Esophagus muscularis mucosa (tissue), 4 donors: ENCODE measurements at regions not wholly inside any gene's neighbourhood (a gene's known extent, or its start where the extent isn't known, plus 50 kb on each side); places are given as distances from the start of the nearest gene placed in this dataset.
"Not testable (repeated sequence)": the region's sequence is repeated elsewhere in the genome, so short reads cannot be mapped to it uniquely, and the experiment has no call there.

Source experiments
- DNase-seq: peaks from one replicate; pipeline ENCODE4 v3.0.0-alpha.2; 2017; ENCODE audit errors: extremely low spot score
- H3K27ac ChIP-seq, 4 donors: fragments of 200-600 bp; sonication (generic); replicated peaks in 1 of 4; 1 replicate in 3 of 4; 2 replicates in 1 of 4; pipeline ENCODE4 v1.5.1; 2016 to 2019; ENCODE audit warnings: mild to moderate bottlenecking in 1 of 4
- H3K27me3 ChIP-seq, 4 donors: fragments of 200-600 bp; sonication (generic); one replicate each; pipeline versions ENCODE4 v1.5.1 to v1.6.0; 2016 to 2019
- H3K36me3 ChIP-seq, 4 donors: fragments of 200-600 bp; sonication (generic); one replicate each; pipeline ENCODE4 v1.5.1; 2016 to 2019
- H3K4me1 ChIP-seq, 4 donors: fragments of 200-600 bp; sonication (generic); one replicate each; pipeline ENCODE4 v1.5.1; 2016 to 2019
- H3K4me3 ChIP-seq, 4 donors: fragments of 200-600 bp; sonication (generic); 1 replicate in 2 of 4; 2 replicates in 2 of 4; pipeline ENCODE4 v1.5.1; 2016 to 2019; ENCODE audit warnings: mild to moderate bottlenecking in 4 of 4, moderate library complexity in 1 of 4
- H3K9me3 ChIP-seq, 4 donors: fragments of 200-600 bp; sonication (generic); 1 replicate in 3 of 4; 2 replicates in 1 of 4; pipeline ENCODE4 v1.5.1; 2016 to 2019
- CTCF ChIP-seq, 3 experiments: fragments of 200-600 bp in 2 of 3; fragments of 450-650 bp in 1 of 3; sonication (generic) in 2 of 3; IDR thresholded peaks; one replicate each; pipeline ENCODE4 v1.5.1; 2017 to 2019; ENCODE audit warnings: antibody characterized with exemption in 3 of 3, mild to moderate bottlenecking in 2 of 3, moderate library complexity in 1 of 3
- EP300 ChIP-seq: sonication (generic); formaldehyde crosslinking; IDR thresholded peaks from one replicate; pipeline ENCODE4 v1.6.1; 2017; ENCODE audit warnings: antibody characterized with exemption
- POLR2A ChIP-seq: fragments of 450-650 bp; IDR thresholded peaks from one replicate; pipeline ENCODE4 v1.6.1; 2017; ENCODE audit warnings: antibody characterized with exemption, moderate library complexity, mild to moderate bottlenecking, low read depth
- POLR2AphosphoS5 ChIP-seq, 2 donors: sonication (generic); formaldehyde crosslinking; IDR thresholded peaks; one replicate each; pipeline ENCODE4 v1.6.1; 2017; ENCODE audit warnings: antibody characterized with exemption in 2 of 2
- WGBS: methylation state at CpG from one replicate; pipeline ENCODE4 v1.1.5; 2018; 5-methylcytosine and 5-hydroxymethylcytosine counted together
- intact Hi-C: fragments of 100-400 bp; cut with DNase I; formaldehyde crosslinking; loops from one replicate; pipeline ENCODE4 v1.15.1; 2023

- Histone ChIP-seq H3K4me1 (no peaks in the 10 kb centered on the region), H3K36me3 (no peaks in the 10 kb centered on the region), H3K9me3 (no peaks in the 10 kb centered on the region), H3K27ac (no peak overlapping the region), H3K27me3 (no peaks in the 10 kb centered on the region), H3K4me3 (no peak overlapping the region)
- intact Hi-C loops: no loop called here
- DNase-seq: no peak
- TF ChIP-seq POLR2AphosphoS5 (IDR thresholded peaks at IDR 0.05): no peak
- no peak for TF ChIP-seq POLR2A
- TF ChIP-seq EP300: no peak
Measured at GRCh38 chr5:87729781-87730180, 317.1 kb upstream of the CCNH start.

GRCh38 chr5:87722286-87722685 is 309.6 kb upstream of the CCNH start:
- Histone ChIP-seq H3K36me3 (no peaks in the 10 kb centered on the region), H3K27ac (no peak overlapping the region), H3K4me3 (no peak overlapping the region), H3K4me1 (no peaks in the 10 kb centered on the region), H3K9me3 (peaks cover 0 to 6% (median 0%) of the 10 kb centered on the region in 4 donors), H3K27me3 (no peaks in the 10 kb centered on the region)
- WGBS: 85% methylated on average over 3 of the region's 3 CpGs
- no peak for TF ChIP-seq POLR2A
- TF ChIP-seq EP300: no peak
- TF ChIP-seq CTCF (IDR thresholded peaks at IDR 0.05): no peak
- no peak for TF ChIP-seq POLR2AphosphoS5 (IDR thresholded peaks at IDR 0.05)
- no peak for DNase-seq
- intact Hi-C loops: no loop called here

- intact Hi-C loops, H3K4me3 ChIP-seq, H3K9me3 ChIP-seq, H3K36me3 ChIP-seq, H3K27ac ChIP-seq, H3K27me3 ChIP-seq, H3K4me1 ChIP-seq, DNase-seq: not testable (repeated sequence)
- WGBS: 82% methylated on average over 15 of the region's 15 CpGs
Measured at GRCh38 chr5:87718224-87718925, 305.6 kb upstream of the CCNH start.

GRCh38 chr5:87717761-87718160 is 305.0 kb upstream of the CCNH start:
- Histone ChIP-seq H3K36me3 (no peaks in the 10 kb centered on the region), H3K4me3 (no peak overlapping the region), H3K4me1 (no peaks in the 10 kb centered on the region), H3K9me3 (no peaks in the 10 kb centered on the region), H3K27me3 (no peaks in the 10 kb centered on the region), H3K27ac (no peak overlapping the region)
- DNase-seq: no peak
- TF ChIP-seq CTCF (IDR thresholded peaks at IDR 0.05): no peak
- no peak for TF ChIP-seq POLR2A
- 89% methylated on average over 2 of the region's 2 CpGs for WGBS
- intact Hi-C loops: no loop called here

- H3K4me1 ChIP-seq: no peaks in the 10 kb centered on the region
- no peak for DNase-seq
- no peak overlapping the region for H3K4me3 ChIP-seq
- H3K27ac ChIP-seq: no peak overlapping the region
- intact Hi-C loops: no loop called here
- peaks cover 0 to 7% (median 0%) of the 10 kb centered on the region in 4 donors for H3K9me3 ChIP-seq
- no peaks in the 10 kb centered on the region for H3K27me3 ChIP-seq
- no peak for TF ChIP-seq CTCF (IDR thresholded peaks at IDR 0.05)
- TF ChIP-seq POLR2A: no peak
- no peak for TF ChIP-seq POLR2AphosphoS5 (IDR thresholded peaks at IDR 0.05)
- no peak for TF ChIP-seq EP300
- no peaks in the 10 kb centered on the region for H3K36me3 ChIP-seq
- WGBS: 50% methylated on average over 1 of the region's 1 CpG
Measured at GRCh38 chr5:87705876-87706275, 293.1 kb upstream of the CCNH start.

- DNase-seq: no peak
- TF ChIP-seq POLR2A (no peak), POLR2AphosphoS5 (IDR thresholded peaks at IDR 0.05) (no peak), CTCF (IDR thresholded peaks at IDR 0.05) (no peak), EP300 (no peak)
- intact Hi-C loops: no loop called here
- Histone ChIP-seq H3K4me1 (no peaks in the 10 kb centered on the region), H3K27ac (no peak overlapping the region), H3K36me3 (no peaks in the 10 kb centered on the region), H3K27me3 (no peaks in the 10 kb centered on the region), H3K9me3 (peaks cover 0 to 19% (median 9%) of the 10 kb centered on the region in 4 donors), H3K4me3 (no peak overlapping the region)
- 82% methylated on average over 1 of the region's 1 CpG for WGBS
Measured at GRCh38 chr5:87686975-87687374, 274.2 kb upstream of the CCNH start.
